H1 (cell line): ENCODE measurements at regions not wholly inside any gene's neighbourhood (a gene's known extent, or its start where the extent isn't known, plus 50 kb on each side); places are given as distances from the start of the nearest gene placed in this dataset.

ENCODE experiments used
- E2F6 ChIP-seq: IDR thresholded peaks from 2 replicates; pipeline ENCODE4 v1.6.1; 2012; ENCODE audit warnings: inconsistent platforms
- EP300 ChIP-seq, 2 experiments: IDR thresholded peaks; 1 replicate in 1 of 2; 2 replicates in 1 of 2; pipeline ENCODE4 v1.6.1; 2011 to 2012; ENCODE audit warnings: low read depth in 2 of 2, low read length in 2 of 2, mild to moderate bottlenecking in 2 of 2, borderline replicate concordance in 1 of 2, inconsistent platforms in 1 of 2, moderate library complexity in 1 of 2

- TF ChIP-seq EP300 (IDR thresholded peaks at IDR 0.05; ENCODE audit: borderline replicate concordance in 1 of 2, low read depth in 2 of 2, low read length in 2 of 2), result no peak
- no peak for TF ChIP-seq E2F6
Measured at GRCh38 chrX:39762266-39762841, 335.4 kb downstream of the BCOR start (continued).
